Spinal cord (tissue), 9 donors: ENCODE measurements at regions not wholly inside any gene's neighbourhood (a gene's known extent, or its start where the extent isn't known, plus 50 kb on each side); places are given as distances from the start of the nearest gene placed in this dataset.

Experiments
- DNase-seq, 6 donors: peaks; one replicate each; pipeline versions ENCODE4 v3.0.0 to v3.0.0-alpha.2; 2013 to 2015; ENCODE audit warnings: low spot score in 6 of 6, low read depth in 4 of 6
- H3K27ac ChIP-seq: one replicate; pipeline ENCODE4 v1.5.1; 2013; ENCODE audit warnings: low read depth, low read length, control low read depth
- H3K27me3 ChIP-seq: one replicate; pipeline ENCODE4 v1.6.1; 2013; ENCODE audit warnings: low read length; ENCODE audit not compliant: control insufficient read depth, insufficient read depth
- H3K36me3 ChIP-seq: one replicate; pipeline ENCODE4 v1.6.1; 2013; ENCODE audit warnings: low read length; ENCODE audit not compliant: control insufficient read depth, insufficient read depth
- H3K4me1 ChIP-seq: one replicate; pipeline ENCODE4 v1.6.1; 2013; ENCODE audit warnings: low read length; ENCODE audit not compliant: control insufficient read depth, insufficient read depth
- H3K4me3 ChIP-seq: one replicate; pipeline ENCODE4 v1.5.1; 2013; ENCODE audit warnings: low read depth, low read length, control low read depth
- H3K9me3 ChIP-seq: one replicate; pipeline ENCODE4 v1.6.1; 2013; ENCODE audit warnings: low read length; ENCODE audit not compliant: control insufficient read depth, insufficient read depth
- WGBS: methylation state at CpG from one replicate; pipeline ENCODE4 v1.1.5; 2013; ENCODE audit warnings: missing lambda C conversion rate; ENCODE audit not compliant: insufficient coverage; 5-methylcytosine and 5-hydroxymethylcytosine counted together
- donor health status: healthy.

DNA sequence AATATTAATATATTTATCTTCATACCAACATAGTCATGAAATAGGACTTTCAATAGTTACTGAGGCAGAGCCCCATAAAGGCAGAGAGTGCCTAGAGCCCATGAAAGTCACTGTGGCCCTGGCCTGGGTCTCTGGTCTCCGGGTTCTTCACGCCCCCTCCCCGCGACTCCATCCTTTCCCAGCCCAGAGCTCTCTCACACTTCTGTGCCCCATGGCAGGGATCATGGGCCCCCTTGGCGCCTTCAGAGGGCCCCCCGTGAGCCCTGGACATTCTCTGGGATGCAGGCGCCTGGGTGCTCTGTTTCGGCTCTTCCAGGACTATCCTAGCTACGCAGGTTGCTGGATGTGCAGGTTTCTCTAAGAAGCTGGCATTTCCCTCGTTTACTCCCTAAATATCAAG lies 228.4 kb downstream of the TEX29 start:
- Histone ChIP-seq H3K4me1 (no peaks in the 10 kb centered on the region), H3K36me3 (no peaks in the 10 kb centered on the region), H3K9me3 (no peaks in the 10 kb centered on the region), H3K4me3 (no peak overlapping the region), H3K27me3 (no peaks in the 10 kb centered on the region), H3K27ac (no peak overlapping the region)
- DNase-seq: no peak
- WGBS: 94% methylated on average over 8 of the region's 10 CpGs

GRCh38 chr13:111549464-111549863 lies 229.0 kb downstream of the TEX29 start:
- H3K4me1 ChIP-seq: no peaks in the 10 kb centered on the region
- WGBS: no CpG with 5 or more reads among the region's 2 CpGs
- DNase-seq: no peak

GRCh38 chr13:111550062-111550461 lies 229.6 kb downstream of the TEX29 start:
- Histone ChIP-seq H3K4me3 (no peak overlapping the region), H3K36me3 (no peaks in the 10 kb centered on the region), H3K27ac (no peak overlapping the region), H3K4me1 (no peaks in the 10 kb centered on the region), H3K27me3 (no peaks in the 10 kb centered on the region), H3K9me3 (no peaks in the 10 kb centered on the region)
- DNase-seq: no peak

More at GRCh38 chr13:111549464-111549863, 229.0 kb downstream of the TEX29 start:
- Histone ChIP-seq H3K36me3 (no peaks in the 10 kb centered on the region), H3K27ac (no peak overlapping the region), H3K4me3 (no peak overlapping the region), H3K27me3 (no peaks in the 10 kb centered on the region), H3K9me3 (no peaks in the 10 kb centered on the region)

- H3K4me1 ChIP-seq: no peaks in the 10 kb centered on the region
- H3K4me3 ChIP-seq: no peak overlapping the region
- no peak for DNase-seq
- 76% methylated on average over 5 of the region's 5 CpGs for WGBS
- no peaks in the 10 kb centered on the region for H3K36me3 ChIP-seq
- H3K27ac ChIP-seq: no peak overlapping the region
- no peaks in the 10 kb centered on the region for H3K9me3 ChIP-seq
- no peaks in the 10 kb centered on the region for H3K27me3 ChIP-seq
These were observed 230.9 kb downstream of the TEX29 start for GRCh38 chr13:111551204-111551820.

DNA sequence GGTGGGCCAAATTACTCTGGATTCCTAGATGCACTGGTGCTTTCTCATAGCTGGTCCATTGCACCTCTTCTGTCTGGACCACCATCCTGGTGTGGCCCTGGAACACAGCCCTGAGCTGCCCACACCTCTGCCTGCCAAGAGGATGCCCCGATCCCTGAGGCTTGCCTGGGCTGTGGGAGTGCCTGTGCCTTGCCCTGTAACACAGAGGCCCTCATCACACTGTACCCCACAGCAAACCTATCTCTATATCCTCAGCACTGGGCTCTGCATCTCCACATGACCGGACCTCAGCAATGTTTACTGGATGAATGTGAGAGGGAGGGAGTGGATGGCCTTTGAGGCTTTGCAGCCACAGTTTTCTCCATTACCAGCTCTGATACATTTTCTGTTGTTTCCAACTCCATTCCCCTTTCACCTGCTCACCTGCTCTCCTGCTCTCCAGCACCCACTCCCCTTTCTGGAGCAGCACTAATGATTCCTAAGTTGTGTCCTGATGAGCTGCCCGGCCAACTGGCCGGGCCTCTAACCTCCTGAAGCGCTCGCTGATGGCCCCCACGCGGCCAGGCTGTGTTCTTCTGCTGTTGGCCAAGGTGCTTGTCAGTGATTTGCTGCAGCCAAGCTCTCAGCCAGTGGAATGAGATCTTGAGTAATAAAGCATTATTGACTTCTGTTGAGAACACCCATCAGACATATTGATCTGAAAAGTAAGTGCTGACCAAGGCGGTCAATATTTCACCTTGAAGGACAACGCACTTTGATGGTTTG lies 232.6 kb downstream of the TEX29 start:
- Histone ChIP-seq H3K27me3 (no peaks in the 10 kb centered on the region), H3K36me3 (no peaks in the 10 kb centered on the region), H3K27ac (no peak overlapping the region), H3K4me3 (no peak overlapping the region), H3K4me1 (no peaks in the 10 kb centered on the region), H3K9me3 (no peaks in the 10 kb centered on the region)
- WGBS: 90% methylated on average over 9 of the region's 10 CpGs
- DNase-seq: no peak

- H3K4me3 ChIP-seq: no peak overlapping the region
- no peaks in the 10 kb centered on the region for H3K4me1 ChIP-seq
- H3K27me3 ChIP-seq: no peaks in the 10 kb centered on the region
- H3K9me3 ChIP-seq: no peaks in the 10 kb centered on the region
- WGBS: 96% methylated on average over 6 of the region's 16 CpGs
- H3K27ac ChIP-seq: no peak overlapping the region
- DNase-seq: no peak
- H3K36me3 ChIP-seq: no peaks in the 10 kb centered on the region
These were observed 234.3 kb downstream of the TEX29 start for GRCh38 chr13:111554539-111555267.

DNA sequence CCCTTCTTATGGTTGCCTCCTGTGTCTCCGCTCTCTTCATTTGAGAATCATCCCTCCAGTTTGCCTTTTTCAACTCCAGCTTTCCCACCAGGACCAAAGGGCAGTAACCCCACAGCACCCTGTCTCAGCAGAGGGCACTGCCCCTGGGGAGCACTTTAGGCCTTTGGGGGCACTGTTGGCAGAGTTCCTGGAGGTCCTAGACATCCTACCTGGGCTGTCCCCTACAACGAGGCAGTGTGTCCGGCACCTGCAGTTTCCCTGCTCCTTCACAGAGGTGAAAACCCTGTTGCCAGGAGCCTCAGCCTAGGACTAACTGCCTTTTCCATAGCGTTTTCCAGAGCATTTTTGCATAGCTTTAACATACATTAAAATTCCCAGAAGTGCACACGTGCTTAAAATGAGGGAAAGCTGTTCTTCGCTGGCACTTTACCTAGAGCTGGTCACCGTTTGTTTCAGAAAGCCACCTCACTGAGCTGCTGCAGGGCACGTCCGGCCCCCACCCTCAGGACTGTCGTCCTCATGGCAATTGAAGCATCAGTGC lies 234.9 kb downstream of the TEX29 start:
- no peaks in the 10 kb centered on the region for H3K9me3 ChIP-seq
- H3K36me3 ChIP-seq: no peaks in the 10 kb centered on the region
- H3K4me3 ChIP-seq: no peak overlapping the region
- 80% methylated on average over 8 of the region's 10 CpGs for WGBS
- H3K27ac ChIP-seq: no peak overlapping the region
- no peak for DNase-seq
- no peaks in the 10 kb centered on the region for H3K27me3 ChIP-seq
- no peaks in the 10 kb centered on the region for H3K4me1 ChIP-seq

- WGBS: 96% methylated on average over 9 of the region's 9 CpGs
- H3K4me3 ChIP-seq: no peak overlapping the region
- H3K36me3 ChIP-seq: no peaks in the 10 kb centered on the region
- no peak overlapping the region for H3K27ac ChIP-seq
- no peaks in the 10 kb centered on the region for H3K9me3 ChIP-seq
- H3K27me3 ChIP-seq: no peaks in the 10 kb centered on the region
- DNase-seq: no peak
- H3K4me1 ChIP-seq: no peaks in the 10 kb centered on the region
These were observed 235.5 kb downstream of the TEX29 start for GRCh38 chr13:111555903-111556302.

- no peak for DNase-seq
- 93% methylated on average over 10 of the region's 13 CpGs for WGBS
- Histone ChIP-seq H3K4me3 (no peak overlapping the region), H3K36me3 (no peaks in the 10 kb centered on the region), H3K27ac (no peak overlapping the region), H3K9me3 (no peaks in the 10 kb centered on the region), H3K27me3 (no peaks in the 10 kb centered on the region), H3K4me1 (no peaks in the 10 kb centered on the region)
These were observed 236.1 kb downstream of the TEX29 start for GRCh38 chr13:111556496-111556895.
